ENCODE measurements at regions not wholly inside any gene's neighbourhood (a gene's known extent, or its start where the extent isn't known, plus 50 kb on each side); places are given as distances from the start of the nearest gene placed in this dataset.

- TF ChIP-seq HOXD1 (CRISPR knock-in tag; IDR thresholded peaks at IDR 0.05) (no peak), ZNF326 (CRISPR knock-in tag; IDR thresholded peaks at IDR 0.05; ENCODE audit: borderline replicate concordance) (no peak), CREM (IDR thresholded peaks at IDR 0.05) (no peak), CREM (CRISPR knock-in tag; IDR thresholded peaks at IDR 0.05) (no peak), ZNF260 (CRISPR knock-in tag; IDR thresholded peaks at IDR 0.05; ENCODE audit: borderline replicate concordance, low read depth) (no peak), E2F2 (CRISPR knock-in tag; IDR thresholded peaks at IDR 0.05; ENCODE audit: borderline replicate concordance) (no peak), ZSCAN21 (CRISPR knock-in tag; IDR thresholded peaks at IDR 0.05; ENCODE audit: borderline replicate concordance) (no peak), ZNF768 (CRISPR knock-in tag; IDR thresholded peaks at IDR 0.05) (no peak), TARDBP (CRISPR knock-in tag; IDR thresholded peaks at IDR 0.05) (peak; percentile 29; the same call in 1 of the 2 replicates), ZNF562 (CRISPR knock-in tag; IDR thresholded peaks at IDR 0.05; ENCODE audit: borderline replicate concordance) (no peak), KLF13 (CRISPR knock-in tag; IDR thresholded peaks at IDR 0.05) (no peak), ISX (CRISPR knock-in tag; conservative IDR thresholded peaks at IDR 0.05) (no peak), POLR2A (IDR thresholded peaks at IDR 0.05; ENCODE audit: insufficient read depth in 1 of 2, low read depth in 2 of 2, low read length in 2 of 2) (no peak), KDM6A (CRISPR knock-in tag; IDR thresholded peaks at IDR 0.05; ENCODE audit: low read depth) (no peak)
- TF ChIP-seq, protein P1, sequence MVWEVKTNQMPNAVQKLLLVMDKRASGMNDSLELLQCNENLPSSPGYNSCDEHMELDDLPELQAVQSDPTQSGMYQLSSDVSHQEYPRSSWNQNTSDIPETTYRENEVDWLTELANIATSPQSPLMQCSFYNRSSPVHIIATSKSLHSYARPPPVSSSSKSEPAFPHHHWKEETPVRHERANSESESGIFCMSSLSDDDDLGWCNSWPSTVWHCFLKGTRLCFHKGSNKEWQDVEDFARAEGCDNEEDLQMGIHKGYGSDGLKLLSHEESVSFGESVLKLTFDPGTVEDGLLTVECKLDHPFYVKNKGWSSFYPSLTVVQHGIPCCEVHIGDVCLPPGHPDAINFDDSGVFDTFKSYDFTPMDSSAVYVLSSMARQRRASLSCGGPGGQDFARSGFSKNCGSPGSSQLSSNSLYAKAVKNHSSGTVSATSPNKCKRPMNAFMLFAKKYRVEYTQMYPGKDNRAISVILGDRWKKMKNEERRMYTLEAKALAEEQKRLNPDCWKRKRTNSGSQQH (CRISPR knock-in tag; IDR thresholded peaks at IDR 0.05; ENCODE audit: low read depth), result peak; percentile 56; the same call in 1 of the 2 replicates
- TF ChIP-seq, protein P2, sequence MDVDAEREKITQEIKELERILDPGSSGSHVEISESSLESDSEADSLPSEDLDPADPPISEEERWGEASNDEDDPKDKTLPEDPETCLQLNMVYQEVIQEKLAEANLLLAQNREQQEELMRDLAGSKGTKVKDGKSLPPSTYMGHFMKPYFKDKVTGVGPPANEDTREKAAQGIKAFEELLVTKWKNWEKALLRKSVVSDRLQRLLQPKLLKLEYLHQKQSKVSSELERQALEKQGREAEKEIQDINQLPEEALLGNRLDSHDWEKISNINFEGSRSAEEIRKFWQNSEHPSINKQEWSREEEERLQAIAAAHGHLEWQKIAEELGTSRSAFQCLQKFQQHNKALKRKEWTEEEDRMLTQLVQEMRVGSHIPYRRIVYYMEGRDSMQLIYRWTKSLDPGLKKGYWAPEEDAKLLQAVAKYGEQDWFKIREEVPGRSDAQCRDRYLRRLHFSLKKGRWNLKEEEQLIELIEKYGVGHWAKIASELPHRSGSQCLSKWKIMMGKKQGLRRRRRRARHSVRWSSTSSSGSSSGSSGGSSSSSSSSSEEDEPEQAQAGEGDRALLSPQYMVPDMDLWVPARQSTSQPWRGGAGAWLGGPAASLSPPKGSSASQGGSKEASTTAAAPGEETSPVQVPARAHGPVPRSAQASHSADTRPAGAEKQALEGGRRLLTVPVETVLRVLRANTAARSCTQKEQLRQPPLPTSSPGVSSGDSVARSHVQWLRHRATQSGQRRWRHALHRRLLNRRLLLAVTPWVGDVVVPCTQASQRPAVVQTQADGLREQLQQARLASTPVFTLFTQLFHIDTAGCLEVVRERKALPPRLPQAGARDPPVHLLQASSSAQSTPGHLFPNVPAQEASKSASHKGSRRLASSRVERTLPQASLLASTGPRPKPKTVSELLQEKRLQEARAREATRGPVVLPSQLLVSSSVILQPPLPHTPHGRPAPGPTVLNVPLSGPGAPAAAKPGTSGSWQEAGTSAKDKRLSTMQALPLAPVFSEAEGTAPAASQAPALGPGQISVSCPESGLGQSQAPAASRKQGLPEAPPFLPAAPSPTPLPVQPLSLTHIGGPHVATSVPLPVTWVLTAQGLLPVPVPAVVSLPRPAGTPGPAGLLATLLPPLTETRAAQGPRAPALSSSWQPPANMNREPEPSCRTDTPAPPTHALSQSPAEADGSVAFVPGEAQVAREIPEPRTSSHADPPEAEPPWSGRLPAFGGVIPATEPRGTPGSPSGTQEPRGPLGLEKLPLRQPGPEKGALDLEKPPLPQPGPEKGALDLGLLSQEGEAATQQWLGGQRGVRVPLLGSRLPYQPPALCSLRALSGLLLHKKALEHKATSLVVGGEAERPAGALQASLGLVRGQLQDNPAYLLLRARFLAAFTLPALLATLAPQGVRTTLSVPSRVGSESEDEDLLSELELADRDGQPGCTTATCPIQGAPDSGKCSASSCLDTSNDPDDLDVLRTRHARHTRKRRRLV (CRISPR knock-in tag; IDR thresholded peaks at IDR 0.05), result no peak
- TF ChIP-seq, protein P3, sequence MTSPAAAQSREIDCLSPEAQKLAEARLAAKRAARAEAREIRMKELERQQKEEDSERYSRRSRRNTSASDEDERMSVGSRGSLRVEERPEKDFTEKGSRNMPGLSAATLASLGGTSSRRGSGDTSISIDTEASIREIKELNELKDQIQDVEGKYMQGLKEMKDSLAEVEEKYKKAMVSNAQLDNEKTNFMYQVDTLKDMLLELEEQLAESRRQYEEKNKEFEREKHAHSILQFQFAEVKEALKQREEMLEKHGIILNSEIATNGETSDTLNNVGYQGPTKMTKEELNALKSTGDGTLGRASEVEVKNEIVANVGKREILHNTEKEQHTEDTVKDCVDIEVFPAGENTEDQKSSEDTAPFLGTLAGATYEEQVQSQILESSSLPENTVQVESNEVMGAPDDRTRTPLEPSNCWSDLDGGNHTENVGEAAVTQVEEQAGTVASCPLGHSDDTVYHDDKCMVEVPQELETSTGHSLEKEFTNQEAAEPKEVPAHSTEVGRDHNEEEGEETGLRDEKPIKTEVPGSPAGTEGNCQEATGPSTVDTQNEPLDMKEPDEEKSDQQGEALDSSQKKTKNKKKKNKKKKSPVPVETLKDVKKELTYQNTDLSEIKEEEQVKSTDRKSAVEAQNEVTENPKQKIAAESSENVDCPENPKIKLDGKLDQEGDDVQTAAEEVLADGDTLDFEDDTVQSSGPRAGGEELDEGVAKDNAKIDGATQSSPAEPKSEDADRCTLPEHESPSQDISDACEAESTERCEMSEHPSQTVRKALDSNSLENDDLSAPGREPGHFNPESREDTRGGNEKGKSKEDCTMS (CRISPR knock-in tag; conservative IDR thresholded peaks at IDR 0.05), result no peak
- TF ChIP-seq, protein P4, sequence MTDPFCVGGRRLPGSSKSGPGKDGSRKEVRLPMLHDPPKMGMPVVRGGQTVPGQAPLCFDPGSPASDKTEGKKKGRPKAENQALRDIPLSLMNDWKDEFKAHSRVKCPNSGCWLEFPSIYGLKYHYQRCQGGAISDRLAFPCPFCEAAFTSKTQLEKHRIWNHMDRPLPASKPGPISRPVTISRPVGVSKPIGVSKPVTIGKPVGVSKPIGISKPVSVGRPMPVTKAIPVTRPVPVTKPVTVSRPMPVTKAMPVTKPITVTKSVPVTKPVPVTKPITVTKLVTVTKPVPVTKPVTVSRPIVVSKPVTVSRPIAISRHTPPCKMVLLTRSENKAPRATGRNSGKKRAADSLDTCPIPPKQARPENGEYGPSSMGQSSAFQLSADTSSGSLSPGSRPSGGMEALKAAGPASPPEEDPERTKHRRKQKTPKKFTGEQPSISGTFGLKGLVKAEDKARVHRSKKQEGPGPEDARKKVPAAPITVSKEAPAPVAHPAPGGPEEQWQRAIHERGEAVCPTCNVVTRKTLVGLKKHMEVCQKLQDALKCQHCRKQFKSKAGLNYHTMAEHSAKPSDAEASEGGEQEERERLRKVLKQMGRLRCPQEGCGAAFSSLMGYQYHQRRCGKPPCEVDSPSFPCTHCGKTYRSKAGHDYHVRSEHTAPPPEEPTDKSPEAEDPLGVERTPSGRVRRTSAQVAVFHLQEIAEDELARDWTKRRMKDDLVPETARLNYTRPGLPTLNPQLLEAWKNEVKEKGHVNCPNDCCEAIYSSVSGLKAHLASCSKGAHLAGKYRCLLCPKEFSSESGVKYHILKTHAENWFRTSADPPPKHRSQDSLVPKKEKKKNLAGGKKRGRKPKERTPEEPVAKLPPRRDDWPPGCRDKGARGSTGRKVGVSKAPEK (CRISPR knock-in tag; IDR thresholded peaks at IDR 0.05; ENCODE audit: borderline replicate concordance), result no peak
Observed at GRCh38 chr5:165627548-165628170, 2122.2 kb downstream of the MAT2B start (continued).
